WTC11 (cell line): ENCODE measurements at regions not wholly inside any gene's neighbourhood (a gene's known extent, or its start where the extent isn't known, plus 50 kb on each side); places are given as distances from the start of the nearest gene placed in this dataset.

ENCODE experiments used
- ATAC-seq: fragments of 200-7000 bp; cut with Tn5 transposase; 2 replicates; pipeline ENCODE4 v1.10.0; 2021; ENCODE audit warnings: mild to moderate bottlenecking, moderate library complexity
- CTCF ChIA-PET: fragments of 300-600 bp; sonication (Branson Sonifier 250); formaldehyde crosslinking; loops from one replicate; lab custom pipeline; 2021; ENCODE audit warnings: antibody characterized with exemption; lab: Charles Lee
- POLR2A ChIA-PET: fragments of 350-600 bp; sonication (Branson Sonifier 250); formaldehyde crosslinking; loops from one replicate; lab custom pipeline; 2021; ENCODE audit warnings: antibody characterized with exemption; lab: Charles Lee
- DNase-seq: peaks from one replicate; pipeline ENCODE4 v3.0.0; 2021; ENCODE audit warnings: low spot score
- H3K27ac Mint-ChIP-seq: 2 replicates; pipeline ENCODE4 v1.8.0; 2021; ENCODE audit warnings: mixed read lengths
- H3K27me3 Mint-ChIP-seq: 2 replicates; pipeline ENCODE4 v1.8.0; 2021; ENCODE audit warnings: low read depth, mild to moderate bottlenecking, moderate library complexity, mixed read lengths
- H3K36me3 Mint-ChIP-seq: 2 replicates; pipeline ENCODE4 v1.8.0; 2021; ENCODE audit warnings: mixed read lengths
- H3K4me1 Mint-ChIP-seq: 2 replicates; pipeline ENCODE4 v1.8.0; 2022; ENCODE audit warnings: mixed read lengths
- H3K4me3 Mint-ChIP-seq: 2 replicates; pipeline ENCODE4 v1.8.0; 2021; ENCODE audit warnings: mild to moderate bottlenecking, moderate library complexity, mixed read lengths
- H3K9me3 Mint-ChIP-seq: 2 replicates; pipeline ENCODE4 v1.8.0; 2021; ENCODE audit warnings: mixed read lengths
- CREB1 ChIP-seq: sonication (generic); formaldehyde crosslinking; IDR thresholded peaks from 2 replicates; pipeline ENCODE4 v1.8.0; 2023; ENCODE audit warnings: mild to moderate bottlenecking, missing genetic modification reagents
- GRHL2 ChIP-seq: fragments of 250-450 bp; sonication (Bioruptor Pico); IDR thresholded peaks from 2 replicates; pipeline ENCODE4 v1.8.0; 2022; ENCODE audit warnings: mild to moderate bottlenecking, moderate library complexity; ENCODE audit not compliant: insufficient replicate concordance, severe bottlenecking
- GTF2I ChIP-seq: fragments of 250-450 bp; sonication (Bioruptor Pico); conservative IDR thresholded peaks from 2 replicates; pipeline ENCODE4 v1.4.0; 2021; ENCODE audit warnings: mild to moderate bottlenecking
- MXD4 ChIP-seq: fragments of 250-450 bp; sonication (Bioruptor Pico); IDR thresholded peaks from 2 replicates; pipeline ENCODE4 v1.8.0; 2021; ENCODE audit warnings: mild to moderate bottlenecking, moderate library complexity, borderline replicate concordance
- MYBL2 ChIP-seq: sonication (generic); formaldehyde crosslinking; IDR thresholded peaks from 2 replicates; pipeline ENCODE4 v1.8.1; 2023; ENCODE audit warnings: mild to moderate bottlenecking, moderate library complexity, missing genetic modification reagents
- SMAD4 ChIP-seq: sonication (generic); formaldehyde crosslinking; IDR thresholded peaks from 2 replicates; pipeline ENCODE4 v1.8.0; 2022; ENCODE audit warnings: mild to moderate bottlenecking, missing genetic modification reagents
- TEAD1 ChIP-seq: sonication (generic); formaldehyde crosslinking; IDR thresholded peaks from 2 replicates; pipeline ENCODE4 v1.8.0; 2022; ENCODE audit warnings: mild to moderate bottlenecking, missing genetic modification reagents
- TEAD4 ChIP-seq: sonication (generic); formaldehyde crosslinking; IDR thresholded peaks from 2 replicates; pipeline ENCODE4 v1.8.0; 2022; ENCODE audit warnings: mild to moderate bottlenecking, missing genetic modification reagents
- ZNF138 ChIP-seq: sonication (generic); formaldehyde crosslinking; conservative IDR thresholded peaks from 2 replicates; pipeline ENCODE4 v1.8.1; 2022; ENCODE audit warnings: mild to moderate bottlenecking, moderate library complexity, missing genetic modification reagents
- TF ChIP-seq, protein P1 (sequence below): sonication (generic); formaldehyde crosslinking; IDR thresholded peaks from 2 replicates; pipeline ENCODE4 v1.8.1; 2023; ENCODE audit warnings: mild to moderate bottlenecking, missing genetic modification reagents, borderline replicate concordance
- TF ChIP-seq, protein P2 (sequence below): sonication (generic); formaldehyde crosslinking; IDR thresholded peaks from 2 replicates; pipeline ENCODE4 v1.8.1; 2023; ENCODE audit warnings: mild to moderate bottlenecking, missing genetic modification reagents
- TF ChIP-seq, protein P3 (sequence below): fragments of 250-450 bp; sonication (Bioruptor Pico); IDR thresholded peaks from 2 replicates; pipeline ENCODE4 v1.9.0; 2021; ENCODE audit warnings: mild to moderate bottlenecking
- TF ChIP-seq, protein P4 (sequence below): sonication (generic); formaldehyde crosslinking; IDR thresholded peaks from 2 replicates; pipeline ENCODE4 v1.8.1; 2023; ENCODE audit warnings: mild to moderate bottlenecking, missing genetic modification reagents, moderate library complexity
- TF ChIP-seq, protein P5 (sequence below): sonication (generic); formaldehyde crosslinking; IDR thresholded peaks from 2 replicates; pipeline ENCODE4 v1.8.1; 2023; ENCODE audit warnings: mild to moderate bottlenecking, missing genetic modification reagents
- TF ChIP-seq, protein P6 (sequence below): fragments of 250-450 bp; sonication (Bioruptor Pico); IDR thresholded peaks from 2 replicates; pipeline ENCODE4 v1.9.0; 2021; ENCODE audit warnings: moderate library complexity, mild to moderate bottlenecking, inconsistent platforms, borderline replicate concordance
- TF ChIP-seq, protein P7 (sequence below): sonication (generic); formaldehyde crosslinking; IDR thresholded peaks from 2 replicates; pipeline ENCODE4 v1.8.1; 2022; ENCODE audit warnings: low read depth, missing genetic modification reagents, borderline replicate concordance
- TF ChIP-seq, protein P8 (sequence below): sonication (generic); formaldehyde crosslinking; IDR thresholded peaks from 2 replicates; pipeline ENCODE4 v1.8.0; 2022; ENCODE audit warnings: mild to moderate bottlenecking, missing genetic modification reagents
- TF ChIP-seq, protein P9 (sequence below): sonication (generic); formaldehyde crosslinking; IDR thresholded peaks from 2 replicates; pipeline ENCODE4 v1.8.0; 2022; ENCODE audit warnings: mild to moderate bottlenecking, missing genetic modification reagents
- TF ChIP-seq, protein P10 (sequence below): fragments of 200-600 bp; IDR thresholded peaks from 2 replicates; pipeline ENCODE4 v1.8.0; 2022; ENCODE audit warnings: antibody characterized with exemption

DNA sequence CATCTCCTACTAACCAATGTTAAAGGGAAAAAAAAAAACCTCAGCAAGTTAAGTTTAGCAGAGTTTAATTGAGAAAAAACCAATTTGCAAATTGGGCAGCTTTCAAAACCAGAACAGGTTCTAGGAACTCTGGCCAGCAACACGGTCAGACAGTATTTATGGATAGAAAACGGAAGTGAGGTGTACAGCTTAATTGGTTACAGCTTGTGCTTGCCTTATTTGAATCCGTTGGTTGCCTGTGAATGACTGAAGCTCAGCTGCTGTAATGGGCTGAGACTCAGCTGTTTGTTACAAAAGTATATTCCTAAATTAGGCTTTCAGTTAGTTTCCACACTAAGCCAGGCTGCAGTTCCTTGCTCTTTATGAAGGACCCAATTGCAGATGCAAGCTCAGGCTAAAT lies 217.0 kb downstream of the SREK1 start:
- H3K27me3 Mint-ChIP-seq, result no peaks in the 10 kb centered on the region; the same call in 1 of the 2 replicates
- CTCF ChIA-PET, result interaction anchor here (1.3 kb wide), 1 partner anchor 55 kb away, joined by 4 read pairs; no protein-coding TSS in a partner anchor
- H3K9me3 Mint-ChIP-seq, result 0 out of 2 replicates have a peak, but pooled peaks cover 6% of the 10 kb centered on the region

More for the DNA sequence above, 217.0 kb downstream of the SREK1 start:
- POLR2A ChIA-PET, result no interaction called here
- Mint-ChIP-seq H3K4me3 (no peak overlapping the region), H3K4me1 (0 out of 2 replicates have a peak, but pooled peaks cover under 1% of the 10 kb centered on the region), H3K27ac (no peak overlapping the region), H3K36me3 (no peaks in the 10 kb centered on the region)
- no peak for ATAC-seq
- no peak for DNase-seq
- TF ChIP-seq, protein P1, sequence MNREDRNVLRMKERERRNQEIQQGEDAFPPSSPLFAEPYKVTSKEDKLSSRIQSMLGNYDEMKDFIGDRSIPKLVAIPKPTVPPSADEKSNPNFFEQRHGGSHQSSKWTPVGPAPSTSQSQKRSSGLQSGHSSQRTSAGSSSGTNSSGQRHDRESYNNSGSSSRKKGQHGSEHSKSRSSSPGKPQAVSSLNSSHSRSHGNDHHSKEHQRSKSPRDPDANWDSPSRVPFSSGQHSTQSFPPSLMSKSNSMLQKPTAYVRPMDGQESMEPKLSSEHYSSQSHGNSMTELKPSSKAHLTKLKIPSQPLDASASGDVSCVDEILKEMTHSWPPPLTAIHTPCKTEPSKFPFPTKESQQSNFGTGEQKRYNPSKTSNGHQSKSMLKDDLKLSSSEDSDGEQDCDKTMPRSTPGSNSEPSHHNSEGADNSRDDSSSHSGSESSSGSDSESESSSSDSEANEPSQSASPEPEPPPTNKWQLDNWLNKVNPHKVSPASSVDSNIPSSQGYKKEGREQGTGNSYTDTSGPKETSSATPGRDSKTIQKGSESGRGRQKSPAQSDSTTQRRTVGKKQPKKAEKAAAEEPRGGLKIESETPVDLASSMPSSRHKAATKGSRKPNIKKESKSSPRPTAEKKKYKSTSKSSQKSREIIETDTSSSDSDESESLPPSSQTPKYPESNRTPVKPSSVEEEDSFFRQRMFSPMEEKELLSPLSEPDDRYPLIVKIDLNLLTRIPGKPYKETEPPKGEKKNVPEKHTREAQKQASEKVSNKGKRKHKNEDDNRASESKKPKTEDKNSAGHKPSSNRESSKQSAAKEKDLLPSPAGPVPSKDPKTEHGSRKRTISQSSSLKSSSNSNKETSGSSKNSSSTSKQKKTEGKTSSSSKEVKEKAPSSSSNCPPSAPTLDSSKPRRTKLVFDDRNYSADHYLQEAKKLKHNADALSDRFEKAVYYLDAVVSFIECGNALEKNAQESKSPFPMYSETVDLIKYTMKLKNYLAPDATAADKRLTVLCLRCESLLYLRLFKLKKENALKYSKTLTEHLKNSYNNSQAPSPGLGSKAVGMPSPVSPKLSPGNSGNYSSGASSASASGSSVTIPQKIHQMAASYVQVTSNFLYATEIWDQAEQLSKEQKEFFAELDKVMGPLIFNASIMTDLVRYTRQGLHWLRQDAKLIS (CRISPR knock-in tag), result no peak
- TF ChIP-seq, protein P2, sequence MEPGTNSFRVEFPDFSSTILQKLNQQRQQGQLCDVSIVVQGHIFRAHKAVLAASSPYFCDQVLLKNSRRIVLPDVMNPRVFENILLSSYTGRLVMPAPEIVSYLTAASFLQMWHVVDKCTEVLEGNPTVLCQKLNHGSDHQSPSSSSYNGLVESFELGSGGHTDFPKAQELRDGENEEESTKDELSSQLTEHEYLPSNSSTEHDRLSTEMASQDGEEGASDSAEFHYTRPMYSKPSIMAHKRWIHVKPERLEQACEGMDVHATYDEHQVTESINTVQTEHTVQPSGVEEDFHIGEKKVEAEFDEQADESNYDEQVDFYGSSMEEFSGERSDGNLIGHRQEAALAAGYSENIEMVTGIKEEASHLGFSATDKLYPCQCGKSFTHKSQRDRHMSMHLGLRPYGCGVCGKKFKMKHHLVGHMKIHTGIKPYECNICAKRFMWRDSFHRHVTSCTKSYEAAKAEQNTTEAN, result no peak
- TF ChIP-seq, protein P3, sequence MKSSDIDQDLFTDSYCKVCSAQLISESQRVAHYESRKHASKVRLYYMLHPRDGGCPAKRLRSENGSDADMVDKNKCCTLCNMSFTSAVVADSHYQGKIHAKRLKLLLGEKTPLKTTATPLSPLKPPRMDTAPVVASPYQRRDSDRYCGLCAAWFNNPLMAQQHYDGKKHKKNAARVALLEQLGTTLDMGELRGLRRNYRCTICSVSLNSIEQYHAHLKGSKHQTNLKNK (CRISPR knock-in tag), result no peak
- TF ChIP-seq, protein P4, sequence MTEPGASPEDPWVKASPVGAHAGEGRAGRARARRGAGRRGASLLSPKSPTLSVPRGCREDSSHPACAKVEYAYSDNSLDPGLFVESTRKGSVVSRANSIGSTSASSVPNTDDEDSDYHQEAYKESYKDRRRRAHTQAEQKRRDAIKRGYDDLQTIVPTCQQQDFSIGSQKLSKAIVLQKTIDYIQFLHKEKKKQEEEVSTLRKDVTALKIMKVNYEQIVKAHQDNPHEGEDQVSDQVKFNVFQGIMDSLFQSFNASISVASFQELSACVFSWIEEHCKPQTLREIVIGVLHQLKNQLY (CRISPR knock-in tag), result no peak
- TF ChIP-seq, protein P5, sequence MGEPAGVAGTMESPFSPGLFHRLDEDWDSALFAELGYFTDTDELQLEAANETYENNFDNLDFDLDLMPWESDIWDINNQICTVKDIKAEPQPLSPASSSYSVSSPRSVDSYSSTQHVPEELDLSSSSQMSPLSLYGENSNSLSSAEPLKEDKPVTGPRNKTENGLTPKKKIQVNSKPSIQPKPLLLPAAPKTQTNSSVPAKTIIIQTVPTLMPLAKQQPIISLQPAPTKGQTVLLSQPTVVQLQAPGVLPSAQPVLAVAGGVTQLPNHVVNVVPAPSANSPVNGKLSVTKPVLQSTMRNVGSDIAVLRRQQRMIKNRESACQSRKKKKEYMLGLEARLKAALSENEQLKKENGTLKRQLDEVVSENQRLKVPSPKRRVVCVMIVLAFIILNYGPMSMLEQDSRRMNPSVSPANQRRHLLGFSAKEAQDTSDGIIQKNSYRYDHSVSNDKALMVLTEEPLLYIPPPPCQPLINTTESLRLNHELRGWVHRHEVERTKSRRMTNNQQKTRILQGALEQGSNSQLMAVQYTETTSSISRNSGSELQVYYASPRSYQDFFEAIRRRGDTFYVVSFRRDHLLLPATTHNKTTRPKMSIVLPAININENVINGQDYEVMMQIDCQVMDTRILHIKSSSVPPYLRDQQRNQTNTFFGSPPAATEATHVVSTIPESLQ (CRISPR knock-in tag), result no peak
- TF ChIP-seq GTF2I (no peak), TEAD1 (no peak), ZNF138 (CRISPR knock-in tag) (no peak), MYBL2 (CRISPR knock-in tag) (no peak), TEAD4 (CRISPR knock-in tag) (no peak), GRHL2 (CRISPR knock-in tag) (no peak), MXD4 (CRISPR knock-in tag) (no peak), SMAD4 (CRISPR knock-in tag) (no peak), CREB1 (CRISPR knock-in tag) (no peak)
- TF ChIP-seq, protein P6, sequence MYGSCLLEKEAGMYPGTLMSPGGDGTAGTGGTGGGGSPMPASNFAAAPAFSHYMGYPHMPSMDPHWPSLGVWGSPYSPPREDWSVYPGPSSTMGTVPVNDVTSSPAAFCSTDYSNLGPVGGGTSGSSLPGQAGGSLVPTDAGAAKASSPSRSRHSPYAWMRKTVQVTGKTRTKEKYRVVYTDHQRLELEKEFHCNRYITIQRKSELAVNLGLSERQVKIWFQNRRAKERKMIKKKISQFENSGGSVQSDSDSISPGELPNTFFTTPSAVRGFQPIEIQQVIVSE (CRISPR knock-in tag), result no peak
- TF ChIP-seq, protein P7, sequence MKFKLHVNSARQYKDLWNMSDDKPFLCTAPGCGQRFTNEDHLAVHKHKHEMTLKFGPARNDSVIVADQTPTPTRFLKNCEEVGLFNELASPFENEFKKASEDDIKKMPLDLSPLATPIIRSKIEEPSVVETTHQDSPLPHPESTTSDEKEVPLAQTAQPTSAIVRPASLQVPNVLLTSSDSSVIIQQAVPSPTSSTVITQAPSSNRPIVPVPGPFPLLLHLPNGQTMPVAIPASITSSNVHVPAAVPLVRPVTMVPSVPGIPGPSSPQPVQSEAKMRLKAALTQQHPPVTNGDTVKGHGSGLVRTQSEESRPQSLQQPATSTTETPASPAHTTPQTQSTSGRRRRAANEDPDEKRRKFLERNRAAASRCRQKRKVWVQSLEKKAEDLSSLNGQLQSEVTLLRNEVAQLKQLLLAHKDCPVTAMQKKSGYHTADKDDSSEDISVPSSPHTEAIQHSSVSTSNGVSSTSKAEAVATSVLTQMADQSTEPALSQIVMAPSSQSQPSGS (CRISPR knock-in tag), result no peak
- TF ChIP-seq, protein P8, sequence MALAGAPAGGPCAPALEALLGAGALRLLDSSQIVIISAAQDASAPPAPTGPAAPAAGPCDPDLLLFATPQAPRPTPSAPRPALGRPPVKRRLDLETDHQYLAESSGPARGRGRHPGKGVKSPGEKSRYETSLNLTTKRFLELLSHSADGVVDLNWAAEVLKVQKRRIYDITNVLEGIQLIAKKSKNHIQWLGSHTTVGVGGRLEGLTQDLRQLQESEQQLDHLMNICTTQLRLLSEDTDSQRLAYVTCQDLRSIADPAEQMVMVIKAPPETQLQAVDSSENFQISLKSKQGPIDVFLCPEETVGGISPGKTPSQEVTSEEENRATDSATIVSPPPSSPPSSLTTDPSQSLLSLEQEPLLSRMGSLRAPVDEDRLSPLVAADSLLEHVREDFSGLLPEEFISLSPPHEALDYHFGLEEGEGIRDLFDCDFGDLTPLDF (CRISPR knock-in tag), result no peak
- TF ChIP-seq, protein P9, sequence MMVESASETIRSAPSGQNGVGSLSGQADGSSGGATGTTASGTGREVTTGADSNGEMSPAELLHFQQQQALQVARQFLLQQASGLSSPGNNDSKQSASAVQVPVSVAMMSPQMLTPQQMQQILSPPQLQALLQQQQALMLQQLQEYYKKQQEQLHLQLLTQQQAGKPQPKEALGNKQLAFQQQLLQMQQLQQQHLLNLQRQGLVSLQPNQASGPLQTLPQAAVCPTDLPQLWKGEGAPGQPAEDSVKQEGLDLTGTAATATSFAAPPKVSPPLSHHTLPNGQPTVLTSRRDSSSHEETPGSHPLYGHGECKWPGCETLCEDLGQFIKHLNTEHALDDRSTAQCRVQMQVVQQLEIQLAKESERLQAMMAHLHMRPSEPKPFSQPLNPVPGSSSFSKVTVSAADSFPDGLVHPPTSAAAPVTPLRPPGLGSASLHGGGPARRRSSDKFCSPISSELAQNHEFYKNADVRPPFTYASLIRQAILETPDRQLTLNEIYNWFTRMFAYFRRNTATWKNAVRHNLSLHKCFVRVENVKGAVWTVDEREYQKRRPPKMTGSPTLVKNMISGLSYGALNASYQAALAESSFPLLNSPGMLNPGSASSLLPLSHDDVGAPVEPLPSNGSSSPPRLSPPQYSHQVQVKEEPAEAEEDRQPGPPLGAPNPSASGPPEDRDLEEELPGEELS, result no peak
- TF ChIP-seq, protein P10, sequence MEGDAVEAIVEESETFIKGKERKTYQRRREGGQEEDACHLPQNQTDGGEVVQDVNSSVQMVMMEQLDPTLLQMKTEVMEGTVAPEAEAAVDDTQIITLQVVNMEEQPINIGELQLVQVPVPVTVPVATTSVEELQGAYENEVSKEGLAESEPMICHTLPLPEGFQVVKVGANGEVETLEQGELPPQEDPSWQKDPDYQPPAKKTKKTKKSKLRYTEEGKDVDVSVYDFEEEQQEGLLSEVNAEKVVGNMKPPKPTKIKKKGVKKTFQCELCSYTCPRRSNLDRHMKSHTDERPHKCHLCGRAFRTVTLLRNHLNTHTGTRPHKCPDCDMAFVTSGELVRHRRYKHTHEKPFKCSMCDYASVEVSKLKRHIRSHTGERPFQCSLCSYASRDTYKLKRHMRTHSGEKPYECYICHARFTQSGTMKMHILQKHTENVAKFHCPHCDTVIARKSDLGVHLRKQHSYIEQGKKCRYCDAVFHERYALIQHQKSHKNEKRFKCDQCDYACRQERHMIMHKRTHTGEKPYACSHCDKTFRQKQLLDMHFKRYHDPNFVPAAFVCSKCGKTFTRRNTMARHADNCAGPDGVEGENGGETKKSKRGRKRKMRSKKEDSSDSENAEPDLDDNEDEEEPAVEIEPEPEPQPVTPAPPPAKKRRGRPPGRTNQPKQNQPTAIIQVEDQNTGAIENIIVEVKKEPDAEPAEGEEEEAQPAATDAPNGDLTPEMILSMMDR, result no peak
